SK-N-SH (cell line): ENCODE measurements at regions not wholly inside any gene's neighbourhood (a gene's known extent, or its start where the extent isn't known, plus 50 kb on each side); places are given as distances from the start of the nearest gene placed in this dataset.

ENCODE experiments used
- CTCF ChIA-PET: fragments of 300-600, 350-600 bp; formaldehyde crosslinking; extraction: SDS; loops from one replicate; lab custom pipeline; 2021; lab: Yijun Ruan, JAX
- POLR2A ChIA-PET: fragments of 350-600 bp; sonication (Branson Sonifier 250); formaldehyde crosslinking; extraction: SDS; loops from one replicate; lab custom pipeline; 2020; ENCODE audit warnings: antibody characterized with exemption, inconsistent platforms; lab: Yijun Ruan, JAX
- DNase-seq: peaks from one replicate; pipeline ENCODE4 v3.0.0; 2012
- H2AFZ ChIP-seq: fragments of 200-600 bp; sonication (generic); 2 replicates; pipeline ENCODE4 v1.8.1; 2016; ENCODE audit warnings: antibody characterized with exemption, mild to moderate bottlenecking, low read depth
- H3F3A ChIP-seq: fragments of 200-600 bp; sonication (generic); replicated peaks from 2 replicates; pipeline ENCODE3; 2016; ENCODE audit warnings: antibody characterized with exemption, mild to moderate bottlenecking; ENCODE audit not compliant: insufficient read depth
- H3K27ac ChIP-seq, 2 experiments: fragments of 200-500 bp in 1 of 2; fragments of 200-600 bp in 1 of 2; sonication (Bioruptor generic) in 1 of 2; sonication (generic), shearing (Covaris generic) in 1 of 2; 2 replicates each; pipeline versions ENCODE4 v1.5.1 to v1.6.1; 2014 to 2016; ENCODE audit warnings: low read depth in 2 of 2, inconsistent platforms in 1 of 2, low read length in 1 of 2, mild to moderate bottlenecking in 1 of 2, mixed read lengths in 1 of 2
- H3K27me3 ChIP-seq: fragments of 200-600 bp; sonication (generic), shearing (Covaris generic); 2 replicates; pipeline ENCODE4 v1.6.1; 2016; ENCODE audit warnings: mixed run types; ENCODE audit not compliant: insufficient read depth
- H3K36me3 ChIP-seq, 2 experiments: fragments of 200-500 bp in 1 of 2; fragments of 200-600 bp in 1 of 2; sonication (Bioruptor generic) in 1 of 2; sonication (generic) in 1 of 2; replicated peaks in 1 of 2; 2 replicates each; pipeline versions ENCODE3 to v1.5.1; 2014 to 2016; ENCODE audit warnings: low read length in 1 of 2, mild to moderate bottlenecking in 1 of 2; ENCODE audit not compliant: insufficient read depth in 2 of 2, control insufficient read depth in 1 of 2
- H3K4me1 ChIP-seq, 2 experiments: fragments of 200-500 bp in 1 of 2; fragments of 200-600 bp in 1 of 2; sonication (Bioruptor generic) in 1 of 2; sonication (generic), shearing (Covaris generic) in 1 of 2; 2 replicates each; pipeline versions ENCODE4 v1.5.1 to v1.6.1; 2014 to 2016; ENCODE audit warnings: low read depth in 1 of 2, low read length in 1 of 2, mixed run types in 1 of 2; ENCODE audit not compliant: insufficient read depth in 2 of 2, control insufficient read depth in 1 of 2
- H3K4me2 ChIP-seq: fragments of 200-600 bp; sonication (generic), shearing (Covaris generic); 2 replicates; pipeline ENCODE4 v1.6.1; 2017; ENCODE audit warnings: mixed run types
- H3K4me3 ChIP-seq, 2 experiments: fragments of 200-500 bp in 1 of 2; fragments of 200-600 bp in 1 of 2; sonication (Bioruptor generic) in 1 of 2; sonication (generic), shearing (Covaris generic) in 1 of 2; 2 replicates each; pipeline versions ENCODE4 v1.5.1 to v1.8.1; 2014 to 2016; ENCODE audit warnings: low read depth in 2 of 2, inconsistent platforms in 1 of 2, low read length in 1 of 2, mild to moderate bottlenecking in 1 of 2, mixed read lengths in 1 of 2, moderate library complexity in 1 of 2
- H3K79me2 ChIP-seq: fragments of 200-600 bp; sonication (generic); 2 replicates; pipeline ENCODE4 v1.8.1; 2017; ENCODE audit warnings: mild to moderate bottlenecking; ENCODE audit not compliant: insufficient read depth
- H3K9ac ChIP-seq: fragments of 200-600 bp; sonication (generic); 2 replicates; pipeline ENCODE4 v1.6.1; 2017; ENCODE audit warnings: mixed run types
- H3K9me2 ChIP-seq: fragments of 200-600 bp; sonication (generic); 2 replicates; pipeline ENCODE4 v1.6.1; 2017; ENCODE audit warnings: mixed run types
- H3K9me3 ChIP-seq: fragments of 200-600 bp; sonication (generic); 2 replicates; pipeline ENCODE4 v1.6.1; 2017; ENCODE audit warnings: mixed run types, mild to moderate bottlenecking, moderate library complexity
- H4K20me1 ChIP-seq: fragments of 200-600 bp; sonication (generic); 2 replicates; pipeline ENCODE4 v1.6.1; 2017; ENCODE audit warnings: mild to moderate bottlenecking, mixed run types; ENCODE audit not compliant: insufficient read depth
- CHD2 ChIP-seq: fragments of 150-350 bp; IDR thresholded peaks from 2 replicates; pipeline ENCODE4 v1.6.1; 2018; ENCODE audit warnings: low read length; ENCODE audit not compliant: partially characterized antibody
- EZH2phosphoT487 ChIP-seq: fragments of 200-600 bp; sonication (generic); IDR thresholded peaks from 2 replicates; pipeline ENCODE4 v1.6.1; 2017; ENCODE audit warnings: low read depth, mixed run types, mild to moderate bottlenecking, antibody characterized with exemption, moderate library complexity, borderline replicate concordance
- FOSL2 ChIP-seq: IDR thresholded peaks from 2 replicates; pipeline ENCODE4 v1.4.0; 2012; ENCODE audit warnings: low read depth, mild to moderate bottlenecking, moderate library complexity, borderline replicate concordance
- FOXJ3 ChIP-seq: sonication (generic); formaldehyde crosslinking; IDR thresholded peaks from 2 replicates; pipeline ENCODE4 v1.5.1; 2020; ENCODE audit warnings: mild to moderate bottlenecking, missing genetic modification reagents
- JUND ChIP-seq: IDR thresholded peaks from 2 replicates; pipeline ENCODE4 v1.4.0; 2012
- NFIC ChIP-seq: IDR thresholded peaks from 2 replicates; pipeline ENCODE4 v1.4.0; 2012; ENCODE audit warnings: borderline replicate concordance
- NRF1 ChIP-seq: IDR thresholded peaks from 2 replicates; pipeline ENCODE4 v1.6.1; 2012; ENCODE audit warnings: low read depth, mild to moderate bottlenecking, low read length
- POLR2AphosphoS5 ChIP-seq: IDR thresholded peaks from 2 replicates; pipeline ENCODE4 v1.6.1; 2012; ENCODE audit warnings: low read depth, low read length
- RAD21 ChIP-seq: IDR thresholded peaks from 2 replicates; pipeline ENCODE4 v1.6.1; 2012; ENCODE audit warnings: mild to moderate bottlenecking, low read length
- RFX5 ChIP-seq: IDR thresholded peaks from 2 replicates; pipeline ENCODE4 v1.6.1; 2012; ENCODE audit warnings: mild to moderate bottlenecking, improper control_type of control experiment, low read length
- RXRA ChIP-seq: IDR thresholded peaks from 2 replicates; pipeline ENCODE4 v1.4.0; 2012; ENCODE audit warnings: low read depth, mild to moderate bottlenecking, borderline replicate concordance
- TAF1 ChIP-seq: IDR thresholded peaks from 2 replicates; pipeline ENCODE4 v1.6.1; 2012; ENCODE audit warnings: low read depth, mild to moderate bottlenecking, low read length, moderate library complexity, borderline replicate concordance
- TEAD4 ChIP-seq: IDR thresholded peaks from 2 replicates; pipeline ENCODE4 v1.4.0; 2012; ENCODE audit warnings: mild to moderate bottlenecking, borderline replicate concordance; ENCODE audit not compliant: insufficient read depth
- WGBS: methylation state at CpG from one replicate; pipeline ENCODE4 v1.1.6; 2017; ENCODE audit warnings: low lambda C conversion rate; 5-methylcytosine and 5-hydroxymethylcytosine counted together
- TF ChIP-seq, protein P1 (sequence below): IDR thresholded peaks from 2 replicates; pipeline ENCODE4 v1.4.0; 2012; ENCODE audit warnings: low read depth, borderline replicate concordance
- TF ChIP-seq, protein P2 (sequence below): IDR thresholded peaks from 2 replicates; pipeline ENCODE4 v1.4.0; 2012; ENCODE audit warnings: low read depth

DNA sequence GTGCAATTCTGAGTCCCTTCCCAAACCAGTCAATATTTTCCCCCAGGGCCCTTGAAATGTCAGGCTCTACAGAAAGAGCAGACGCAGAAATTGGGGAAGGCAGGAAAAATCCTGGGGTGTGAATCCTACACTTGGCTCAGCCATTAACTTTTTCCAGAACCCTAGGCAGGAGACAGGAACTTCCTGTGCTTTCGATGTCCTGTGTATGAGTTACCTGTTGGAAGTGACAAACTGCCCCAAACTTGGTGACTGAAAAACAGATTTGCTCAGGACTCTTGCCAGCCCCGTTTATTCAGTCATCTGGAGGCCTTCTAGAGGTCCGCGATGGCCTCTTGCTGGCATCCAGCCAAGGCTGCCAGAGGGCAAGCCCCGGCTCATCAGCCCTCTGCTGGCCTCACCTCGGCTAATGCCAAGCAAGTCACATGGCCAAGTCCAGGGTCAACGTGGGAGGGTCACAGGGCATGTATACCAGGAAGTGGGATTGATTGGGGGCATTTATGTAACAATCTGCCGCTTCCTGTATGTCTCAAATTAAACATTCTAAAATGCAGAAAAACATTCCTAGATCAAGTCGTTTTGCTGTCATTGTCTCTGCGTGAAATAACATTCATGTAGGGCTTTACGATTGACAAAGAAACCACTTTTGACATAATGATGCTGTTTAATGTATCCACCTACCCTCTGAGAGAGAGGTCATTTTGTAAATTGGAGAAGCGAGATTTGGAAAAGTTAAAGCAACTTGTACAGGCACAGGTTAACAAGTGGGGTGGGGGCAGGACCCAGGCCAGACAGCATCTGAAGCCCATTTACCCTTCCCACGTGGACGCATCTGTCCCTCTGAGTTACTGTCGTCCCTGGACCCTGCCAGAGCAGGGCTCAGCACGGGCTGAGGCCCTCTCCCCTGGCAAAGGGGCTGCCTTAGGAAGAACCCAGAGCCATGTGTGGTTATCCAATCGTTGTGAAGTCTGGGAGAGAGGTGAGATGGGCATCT, 179.4 kb downstream of the INHBB start:
- H2AFZ ChIP-seq: no peak overlapping the region
- WGBS: 47% methylated on average over 13 of the region's 18 CpGs
- no peaks in the 10 kb centered on the region for H3K79me2 ChIP-seq
- no peak overlapping the region for H3K27ac ChIP-seq
- peak; percentile 67 for DNase-seq
- no peaks in the 10 kb centered on the region for H3F3A ChIP-seq
- no peaks in the 10 kb centered on the region for H3K36me3 ChIP-seq
- no peaks in the 10 kb centered on the region for H4K20me1 ChIP-seq
- no peaks in the 10 kb centered on the region for H3K9me3 ChIP-seq
- TF ChIP-seq EZH2phosphoT487 (no peak), NFIC (peak; percentile 44; the same call in 1 of the 2 replicates)
- H3K9ac ChIP-seq: no peak overlapping the region
- H3K4me2 ChIP-seq: no peak overlapping the region
- no peaks in the 10 kb centered on the region; a peak in 1 of 4 replicates for H3K4me1 ChIP-seq
- H3K9me2 ChIP-seq: no peaks in the 10 kb centered on the region
- H3K27me3 ChIP-seq: peaks cover 21% of the 10 kb centered on the region
- CTCF ChIA-PET: no interaction called here
- no peak overlapping the region for H3K4me3 ChIP-seq
- POLR2A ChIA-PET: no interaction called here

DNA sequence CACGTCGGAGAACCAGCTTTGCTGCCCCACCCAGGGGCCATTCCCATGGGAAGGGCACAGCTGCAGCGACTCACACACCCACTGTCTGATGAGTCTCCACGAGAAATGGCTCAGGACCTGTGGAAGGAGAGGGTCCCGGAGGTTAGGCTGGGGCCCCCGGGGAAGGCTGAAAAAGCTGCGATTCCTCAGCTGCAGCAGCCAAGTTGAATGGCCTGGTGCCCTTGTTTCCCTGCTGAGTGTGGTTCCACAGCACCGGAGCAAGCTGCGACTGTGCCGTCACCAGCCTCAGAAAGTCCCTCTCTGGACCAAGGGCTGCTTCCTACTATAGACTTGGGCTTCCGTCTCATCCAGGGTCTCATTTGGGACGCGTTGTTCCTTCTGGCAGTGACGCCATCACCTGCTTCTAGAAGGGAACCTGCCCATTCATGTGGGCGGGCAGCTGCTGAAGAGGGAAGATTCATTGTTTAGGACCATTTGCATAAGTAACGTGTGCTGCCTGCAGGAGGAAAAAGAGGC, 180.2 kb downstream of the INHBB start:
- Histone ChIP-seq H2AFZ (no peak overlapping the region), H3K27me3 (peaks cover 21% of the 10 kb centered on the region), H3F3A (no peaks in the 10 kb centered on the region), H3K27ac (no peak overlapping the region), H3K4me2 (no peak overlapping the region), H4K20me1 (no peaks in the 10 kb centered on the region), H3K4me3 (no peak overlapping the region), H3K36me3 (no peaks in the 10 kb centered on the region), H3K9me3 (no peaks in the 10 kb centered on the region), H3K79me2 (no peaks in the 10 kb centered on the region), H3K4me1 (no peaks in the 10 kb centered on the region; a peak in 1 of 4 replicates), H3K9ac (no peak overlapping the region), H3K9me2 (no peaks in the 10 kb centered on the region)
- TF ChIP-seq NRF1 (no peak), RAD21 (no peak), POLR2AphosphoS5 (no peak)
- WGBS: 77% methylated on average over 13 of the region's 16 CpGs
- CTCF ChIA-PET: no interaction called here
- POLR2A ChIA-PET: no interaction called here
- no peak for DNase-seq

DNA sequence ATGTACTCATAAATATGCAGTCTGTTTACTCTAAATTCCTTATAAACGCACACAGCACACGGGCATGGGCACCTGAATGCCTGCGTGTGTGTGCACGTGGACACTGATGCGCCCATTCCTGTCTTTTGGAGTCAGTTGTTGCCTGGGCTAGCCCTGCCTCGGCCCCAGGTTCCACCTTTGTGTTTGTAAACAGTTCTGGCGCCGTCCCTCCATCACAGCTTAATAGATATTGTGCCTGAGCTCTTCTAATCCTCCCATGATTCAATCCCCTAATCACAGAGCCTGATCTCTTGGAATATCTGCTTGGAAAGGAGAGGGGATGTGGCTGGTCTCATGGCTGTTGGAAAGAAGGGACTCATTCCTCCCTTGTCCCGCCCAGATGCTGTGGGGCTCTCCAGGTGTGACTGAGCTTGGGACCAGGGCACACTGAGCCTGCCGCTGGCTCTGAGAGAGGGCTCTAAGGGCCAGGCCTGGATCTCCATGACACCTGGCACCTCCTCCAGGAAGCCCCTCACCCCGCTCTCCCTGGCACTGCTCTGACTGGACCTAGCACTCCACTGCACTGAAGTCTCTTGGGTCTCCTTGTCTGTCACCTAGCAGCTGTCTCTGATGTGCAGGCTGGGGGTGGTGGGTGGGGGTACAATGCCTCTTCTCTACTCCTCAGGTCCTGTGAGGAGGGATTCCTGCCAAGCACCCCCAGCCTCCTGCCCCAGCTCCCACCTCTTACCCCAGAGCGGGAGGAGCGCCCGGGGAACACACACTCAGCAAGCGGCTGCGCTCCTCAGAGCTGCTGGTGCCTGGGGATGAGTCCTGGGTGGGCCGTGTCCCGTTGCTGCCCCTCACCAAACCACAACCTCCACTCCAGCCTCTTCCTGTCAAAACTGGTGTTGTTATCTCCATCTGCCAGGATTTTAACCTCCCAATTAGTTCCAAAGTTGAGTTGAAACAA, 181.3 kb downstream of the INHBB start:
- Histone ChIP-seq H3K9ac (no peak overlapping the region), H3K9me3 (no peaks in the 10 kb centered on the region), H3K9me2 (no peaks in the 10 kb centered on the region), H2AFZ (no peak overlapping the region), H3K36me3 (no peaks in the 10 kb centered on the region), H3K79me2 (no peaks in the 10 kb centered on the region), H3K27me3 (peaks cover 15% of the 10 kb centered on the region; the same call in 1 of the 2 replicates), H3K4me1 (no peaks in the 10 kb centered on the region; a peak in 1 of 4 replicates), H4K20me1 (no peaks in the 10 kb centered on the region), H3K27ac (no peak overlapping the region), H3K4me3 (no peak overlapping the region), H3K4me2 (no peak overlapping the region), H3F3A (no peaks in the 10 kb centered on the region)
- POLR2A ChIA-PET: no interaction called here
- TF ChIP-seq JUND: no peak
- TF ChIP-seq, protein P1, sequence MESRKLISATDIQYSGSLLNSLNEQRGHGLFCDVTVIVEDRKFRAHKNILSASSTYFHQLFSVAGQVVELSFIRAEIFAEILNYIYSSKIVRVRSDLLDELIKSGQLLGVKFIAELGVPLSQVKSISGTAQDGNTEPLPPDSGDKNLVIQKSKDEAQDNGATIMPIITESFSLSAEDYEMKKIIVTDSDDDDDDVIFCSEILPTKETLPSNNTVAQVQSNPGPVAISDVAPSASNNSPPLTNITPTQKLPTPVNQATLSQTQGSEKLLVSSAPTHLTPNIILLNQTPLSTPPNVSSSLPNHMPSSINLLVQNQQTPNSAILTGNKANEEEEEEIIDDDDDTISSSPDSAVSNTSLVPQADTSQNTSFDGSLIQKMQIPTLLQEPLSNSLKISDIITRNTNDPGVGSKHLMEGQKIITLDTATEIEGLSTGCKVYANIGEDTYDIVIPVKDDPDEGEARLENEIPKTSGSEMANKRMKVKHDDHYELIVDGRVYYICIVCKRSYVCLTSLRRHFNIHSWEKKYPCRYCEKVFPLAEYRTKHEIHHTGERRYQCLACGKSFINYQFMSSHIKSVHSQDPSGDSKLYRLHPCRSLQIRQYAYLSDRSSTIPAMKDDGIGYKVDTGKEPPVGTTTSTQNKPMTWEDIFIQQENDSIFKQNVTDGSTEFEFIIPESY: no peak
- no peak for TF ChIP-seq CHD2
- TF ChIP-seq, protein P2, sequence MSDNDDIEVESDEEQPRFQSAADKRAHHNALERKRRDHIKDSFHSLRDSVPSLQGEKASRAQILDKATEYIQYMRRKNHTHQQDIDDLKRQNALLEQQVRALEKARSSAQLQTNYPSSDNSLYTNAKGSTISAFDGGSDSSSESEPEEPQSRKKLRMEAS: no peak
- no peak for TF ChIP-seq RFX5
- no peak for TF ChIP-seq TAF1
- no peak for TF ChIP-seq TEAD4
- no peak for TF ChIP-seq RXRA
- no peak for TF ChIP-seq FOSL2
- no peak for TF ChIP-seq FOXJ3
- no peak for TF ChIP-seq NRF1
- CTCF ChIA-PET: interaction anchor here (1.5 kb wide), 1 partner anchor 184 kb away, joined by 3 read pairs; no protein-coding TSS in a partner anchor
- no peak for DNase-seq
- WGBS: 49% methylated on average over 11 of the region's 18 CpGs
